GM12864 (cell line): ENCODE measurements at regions not wholly inside any gene's neighbourhood (a gene's known extent, or its start where the extent isn't known, plus 50 kb on each side); places are given as distances from the start of the nearest gene placed in this dataset.

Source experiments
- DNase-seq: peaks from one replicate; pipeline ENCODE4 v3.0.0-alpha.2; 2011; ENCODE audit warnings: low read depth
- H3K4me3 ChIP-seq: 2 replicates; pipeline ENCODE4 v1.5.1; 2011; ENCODE audit warnings: mild to moderate bottlenecking, low read depth, low read length, control low read depth
- TF ChIP-seq, protein P1 (sequence below): IDR thresholded peaks from 2 replicates; pipeline ENCODE4 v1.5.1; 2011; ENCODE audit warnings: low read depth, mild to moderate bottlenecking, moderate library complexity, low read length, control low read depth, inconsistent platforms; ENCODE audit errors: missing control alignments

DNA sequence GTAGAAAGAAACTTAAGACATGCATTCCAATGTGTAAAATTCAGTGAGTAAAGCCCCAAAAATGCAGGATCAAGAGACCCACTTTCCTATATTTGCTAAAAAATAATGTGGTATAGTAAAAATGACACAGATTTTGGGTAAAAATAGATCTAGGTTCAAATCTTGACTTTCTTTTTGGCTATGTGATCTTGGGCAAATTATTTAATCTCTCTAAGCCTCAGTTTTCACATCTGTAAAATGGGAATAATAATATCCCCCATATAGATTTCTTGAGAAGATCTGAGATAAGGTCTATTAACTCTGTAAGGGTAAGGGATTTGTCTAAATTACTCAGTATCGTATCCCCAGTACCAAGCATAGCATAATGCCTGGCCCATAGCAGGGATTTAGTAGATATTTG lies 172.3 kb downstream of the CARTPT start:
- TF ChIP-seq, protein P1, sequence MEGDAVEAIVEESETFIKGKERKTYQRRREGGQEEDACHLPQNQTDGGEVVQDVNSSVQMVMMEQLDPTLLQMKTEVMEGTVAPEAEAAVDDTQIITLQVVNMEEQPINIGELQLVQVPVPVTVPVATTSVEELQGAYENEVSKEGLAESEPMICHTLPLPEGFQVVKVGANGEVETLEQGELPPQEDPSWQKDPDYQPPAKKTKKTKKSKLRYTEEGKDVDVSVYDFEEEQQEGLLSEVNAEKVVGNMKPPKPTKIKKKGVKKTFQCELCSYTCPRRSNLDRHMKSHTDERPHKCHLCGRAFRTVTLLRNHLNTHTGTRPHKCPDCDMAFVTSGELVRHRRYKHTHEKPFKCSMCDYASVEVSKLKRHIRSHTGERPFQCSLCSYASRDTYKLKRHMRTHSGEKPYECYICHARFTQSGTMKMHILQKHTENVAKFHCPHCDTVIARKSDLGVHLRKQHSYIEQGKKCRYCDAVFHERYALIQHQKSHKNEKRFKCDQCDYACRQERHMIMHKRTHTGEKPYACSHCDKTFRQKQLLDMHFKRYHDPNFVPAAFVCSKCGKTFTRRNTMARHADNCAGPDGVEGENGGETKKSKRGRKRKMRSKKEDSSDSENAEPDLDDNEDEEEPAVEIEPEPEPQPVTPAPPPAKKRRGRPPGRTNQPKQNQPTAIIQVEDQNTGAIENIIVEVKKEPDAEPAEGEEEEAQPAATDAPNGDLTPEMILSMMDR = no peak
- H3K4me3 ChIP-seq = no peak overlapping the region
- no peak for DNase-seq

DNA sequence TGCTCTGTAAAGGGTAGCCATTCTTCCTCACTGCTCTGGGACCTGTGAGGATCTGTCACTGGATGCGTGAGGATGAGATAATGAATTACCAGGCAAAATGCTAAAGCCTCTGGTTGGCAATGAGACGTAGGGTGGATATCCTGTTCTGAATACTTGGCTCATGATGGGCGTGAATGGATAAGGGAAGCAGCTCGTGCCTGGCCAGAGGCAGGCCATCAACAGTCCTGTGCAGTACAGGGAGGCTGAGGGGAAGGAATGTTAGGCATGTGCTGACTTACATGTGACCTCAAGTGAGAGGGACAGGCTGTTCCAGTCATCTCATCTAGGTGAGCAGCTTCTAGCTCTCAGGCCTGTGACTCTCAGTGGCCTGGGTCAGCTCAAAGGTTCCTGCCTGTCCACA lies 172.8 kb downstream of the CARTPT start:
- DNase-seq = no peak
- H3K4me3 ChIP-seq = no peak overlapping the region
- TF ChIP-seq, protein P1 = no peak

DNA sequence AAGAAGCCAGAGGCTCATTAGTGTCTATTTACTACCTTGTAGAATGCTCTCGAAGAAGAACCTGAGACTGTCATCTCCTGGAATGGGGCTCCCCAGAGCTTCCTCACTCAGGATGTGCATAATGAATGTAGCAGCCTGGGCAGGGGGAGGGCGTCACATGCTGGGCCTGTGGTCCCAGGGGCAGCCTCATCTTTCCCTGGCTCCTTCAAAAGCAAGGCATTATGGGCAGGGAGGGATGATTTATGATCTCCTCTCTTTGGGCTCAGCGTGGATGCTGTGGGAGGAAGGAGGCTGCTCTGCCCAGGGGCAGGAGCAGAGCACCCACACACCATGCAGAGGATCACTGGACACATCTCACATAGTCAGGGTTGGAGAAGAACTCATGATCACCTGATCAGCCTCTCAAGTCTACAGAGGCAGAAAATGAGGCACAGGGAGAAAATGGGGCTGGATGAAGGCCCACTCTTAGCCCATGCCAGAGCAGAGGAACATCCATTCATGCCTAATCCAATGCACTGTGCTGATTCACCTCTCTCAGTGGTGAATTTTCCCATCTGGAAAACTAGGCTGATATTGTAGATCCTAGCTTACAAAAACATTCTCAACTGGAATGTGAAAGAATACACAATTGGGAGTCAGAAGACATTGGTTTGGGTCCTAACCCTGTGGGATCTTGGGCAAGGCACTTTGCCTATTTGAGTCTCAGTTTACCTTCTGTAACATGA lies 173.7 kb downstream of the CARTPT start:
- DNase-seq = no peak
- TF ChIP-seq, protein P1 = no peak
- H3K4me3 ChIP-seq = no peak overlapping the region

DNA sequence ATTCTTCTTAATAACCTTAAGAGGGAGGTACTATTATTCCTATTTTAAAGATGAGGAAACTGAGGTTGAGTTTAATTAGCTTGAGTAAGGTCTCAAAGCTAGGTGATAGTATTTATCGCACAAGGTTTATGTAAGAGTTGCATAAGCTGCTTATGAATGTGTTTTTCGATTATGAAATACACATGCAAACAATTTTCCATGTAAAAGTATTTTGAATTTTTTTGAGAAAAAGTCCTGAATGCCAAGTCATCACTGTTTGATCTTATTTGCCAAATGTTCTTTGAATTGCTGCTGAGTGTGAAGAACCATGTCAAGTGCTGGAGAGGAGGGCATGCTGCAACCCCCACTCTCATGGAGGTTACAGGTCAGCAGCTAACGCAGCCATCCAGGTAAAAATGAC lies 174.4 kb downstream of the CARTPT start:
- no peak for DNase-seq
- no peak overlapping the region for H3K4me3 ChIP-seq
- TF ChIP-seq, protein P1 = no peak

GRCh38 chr5:71894091-71894490 lies 175.0 kb downstream of the CARTPT start:
- no peak for DNase-seq
- H3K4me3 ChIP-seq = no peak overlapping the region
- TF ChIP-seq, protein P1 = no peak

- no peak for DNase-seq
- no peak overlapping the region for H3K4me3 ChIP-seq
- TF ChIP-seq, protein P1 = no peak
Observed at GRCh38 chr5:71895546-71895945, 176.5 kb downstream of the CARTPT start.

- H3K4me3 ChIP-seq = no peak overlapping the region
- TF ChIP-seq, protein P1 = no peak
- no peak for DNase-seq
Observed at GRCh38 chr5:71899865-71900342, 180.8 kb downstream of the CARTPT start.
